ENCODE measurements at regions not wholly inside any gene's neighbourhood (a gene's known extent, or its start where the extent isn't known, plus 50 kb on each side); places are given as distances from the start of the nearest gene placed in this dataset.

DNA sequence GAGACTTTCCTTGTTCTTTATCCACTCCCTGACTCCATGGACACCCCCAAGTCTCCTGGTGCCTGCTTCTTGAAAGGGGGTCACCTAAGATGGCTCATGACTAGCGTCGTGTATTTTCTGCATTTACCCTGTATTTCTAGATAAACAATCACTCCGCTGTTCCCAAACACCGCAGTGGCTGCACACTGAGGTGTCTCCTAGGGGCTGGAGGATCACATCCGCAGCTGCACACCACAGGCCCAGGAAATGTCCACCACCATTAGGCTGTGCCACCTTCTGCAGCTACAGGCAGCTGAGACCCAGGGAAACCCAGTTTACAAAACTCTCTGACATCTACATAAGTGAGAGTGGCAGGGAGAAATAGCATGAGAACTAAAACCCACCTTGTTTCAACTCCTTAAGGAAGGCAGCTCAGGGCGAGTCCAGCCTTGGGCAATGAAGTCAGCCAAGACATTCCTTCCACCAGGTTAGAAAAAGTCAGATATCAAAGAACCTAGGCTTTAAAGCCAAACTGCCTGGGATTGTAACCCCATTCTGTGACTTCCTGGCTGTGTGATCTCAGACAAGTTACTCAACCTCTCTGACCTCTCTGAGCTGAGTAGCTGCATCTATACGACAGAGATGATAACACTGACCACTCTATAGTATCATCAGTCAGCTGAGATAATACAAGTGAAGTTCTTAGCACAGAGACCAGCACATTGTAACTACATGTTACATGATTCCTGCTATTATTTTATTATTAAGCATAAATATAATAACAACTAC, 102.2 kb downstream of the SNX5 start:
- Histone ChIP-seq H3K9me3 (ENCODE audit: control insufficient read depth, low read depth, low read length) (no peaks in the 10 kb centered on the region), H2BK12ac (ENCODE audit: insufficient read length, low read depth, low read length) (no peak overlapping the region), H3K79me2 (ENCODE audit: insufficient read depth, low read length) (no peaks in the 10 kb centered on the region), H3K4me2 (ENCODE audit: insufficient read depth, insufficient read length, low read length) (no peak overlapping the region), H3K4me1 (ENCODE audit: insufficient read depth, low read length) (peaks cover 5% of the 10 kb centered on the region; the same call in 1 of the 2 replicates), H4K20me1 (ENCODE audit: control insufficient read depth, insufficient read depth, insufficient read length) (no peaks in the 10 kb centered on the region), H3K27ac (ENCODE audit: insufficient read length, low read depth, low read length) (no peak overlapping the region), H2BK20ac (ENCODE audit: low read depth, low read length, poor library complexity, severe bottlenecking) (no peak overlapping the region), H3K27me3 (ENCODE audit: insufficient read depth, low read length) (no peaks in the 10 kb centered on the region), H2AK5ac (ENCODE audit: insufficient read length, low read length) (no peak overlapping the region), H3K4ac (ENCODE audit: low read depth, low read length) (no peak overlapping the region), H2AFZ (ENCODE audit: low read length) (no peak overlapping the region), H2BK5ac (ENCODE audit: insufficient read length, low read length) (no peak overlapping the region), H2BK15ac (ENCODE audit: low read depth, low read length) (no peak overlapping the region), H3K79me1 (ENCODE audit: insufficient read depth, low read depth, low read length, poor library complexity, severe bottlenecking) (no peaks in the 10 kb centered on the region), H3K14ac (ENCODE audit: insufficient read depth, low read length) (no peak overlapping the region), H2BK120ac (ENCODE audit: low read depth, low read length, poor library complexity, severe bottlenecking) (no peak overlapping the region), H4K91ac (ENCODE audit: insufficient read length, low read depth, low read length) (no peak overlapping the region), H3T11ph (ENCODE audit: low read length) (no peak overlapping the region), H4K5ac (ENCODE audit: insufficient read length, low read depth, low read length) (no peak overlapping the region), H3K56ac (ENCODE audit: insufficient read length, low read depth, low read length) (no peak overlapping the region), H3K23ac (ENCODE audit: insufficient read length, low read depth, low read length) (no peak overlapping the region), H3K9ac (ENCODE audit: extremely low read depth, insufficient read length, low read length) (peak overlapping the region; percentile 31), H3K23me2 (ENCODE audit: insufficient read length, low read depth, low read length, poor library complexity, severe bottlenecking) (no peaks in the 10 kb centered on the region), H4K8ac (replicated peaks; ENCODE audit: insufficient read length, low read depth, low read length) (no peak overlapping the region), H3K18ac (ENCODE audit: insufficient read length, low read depth, low read length) (no peak overlapping the region)
- WGBS (ENCODE audit: extremely low coverage, insufficient read length, low lambda C conversion rate): no CpG with 5 or more reads among the region's 7 CpGs
- peaks cover 1% of the 10 kb centered on the region for H3K27me3 Mint-ChIP-seq (ENCODE audit: low read depth)
- H3K27ac Mint-ChIP-seq: peak overlapping the region in 2 of 3 experiments; percentile 46 to 94; a peak in 3 of 7 replicates
- no peaks in the 10 kb centered on the region; a peak in 1 of 5 replicates for H3K9me3 Mint-ChIP-seq
- H3K4me3 Mint-ChIP-seq: no peak overlapping the region; a peak in 1 of 5 replicates
- H3K4me1 Mint-ChIP-seq: peaks cover 40 to 46% of the 10 kb centered on the region in 2 experiments
- no peak for DNase-seq
- TF ChIP-seq, protein P1, sequence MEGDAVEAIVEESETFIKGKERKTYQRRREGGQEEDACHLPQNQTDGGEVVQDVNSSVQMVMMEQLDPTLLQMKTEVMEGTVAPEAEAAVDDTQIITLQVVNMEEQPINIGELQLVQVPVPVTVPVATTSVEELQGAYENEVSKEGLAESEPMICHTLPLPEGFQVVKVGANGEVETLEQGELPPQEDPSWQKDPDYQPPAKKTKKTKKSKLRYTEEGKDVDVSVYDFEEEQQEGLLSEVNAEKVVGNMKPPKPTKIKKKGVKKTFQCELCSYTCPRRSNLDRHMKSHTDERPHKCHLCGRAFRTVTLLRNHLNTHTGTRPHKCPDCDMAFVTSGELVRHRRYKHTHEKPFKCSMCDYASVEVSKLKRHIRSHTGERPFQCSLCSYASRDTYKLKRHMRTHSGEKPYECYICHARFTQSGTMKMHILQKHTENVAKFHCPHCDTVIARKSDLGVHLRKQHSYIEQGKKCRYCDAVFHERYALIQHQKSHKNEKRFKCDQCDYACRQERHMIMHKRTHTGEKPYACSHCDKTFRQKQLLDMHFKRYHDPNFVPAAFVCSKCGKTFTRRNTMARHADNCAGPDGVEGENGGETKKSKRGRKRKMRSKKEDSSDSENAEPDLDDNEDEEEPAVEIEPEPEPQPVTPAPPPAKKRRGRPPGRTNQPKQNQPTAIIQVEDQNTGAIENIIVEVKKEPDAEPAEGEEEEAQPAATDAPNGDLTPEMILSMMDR (conservative IDR thresholded peaks at IDR 0.05): no peak
- peaks cover 0 to 2% (median 0%) of the 10 kb centered on the region in 3 experiments; a peak in 1 of 7 replicates for H3K36me3 Mint-ChIP-seq (ENCODE audit: insufficient read depth in 1 of 3, low read depth in 3 of 3)

Data from H9 (cell line).